Upper lobe of right lung (tissue), 1 donor: ENCODE measurements at regions not wholly inside any gene's neighbourhood (a gene's known extent, or its start where the extent isn't known, plus 50 kb on each side); places are given as distances from the start of the nearest gene placed in this dataset.
A peak's percentile ranks its signal among the peaks of the same experiment; 100 is the strongest.

Source experiments
- ATAC-seq: fragments of 200-7000 bp; cut with Tn5 transposase; one replicate; pipeline ENCODE4 v1.9.1; 2020; ENCODE audit warnings: mild to moderate bottlenecking, moderate library complexity
- DNase-seq: peaks from one replicate; pipeline ENCODE4 v3.0.0-alpha.2; 2020
- H3K27ac ChIP-seq: fragments of 200-600 bp; one replicate; pipeline ENCODE4 v1.8.0; 2022
- H3K27me3 ChIP-seq: fragments of 200-600 bp; one replicate; pipeline ENCODE4 v1.8.0; 2022; ENCODE audit warnings: mild to moderate bottlenecking
- H3K36me3 ChIP-seq: fragments of 200-600 bp; one replicate; pipeline ENCODE4 v1.8.0; 2022
- H3K4me1 ChIP-seq: fragments of 200-600 bp; one replicate; pipeline ENCODE4 v1.8.0; 2022
- H3K4me3 ChIP-seq: fragments of 200-600 bp; one replicate; pipeline ENCODE4 v1.8.0; 2022; ENCODE audit warnings: mild to moderate bottlenecking
- H3K9me3 ChIP-seq: fragments of 200-600 bp; one replicate; pipeline ENCODE4 v1.8.0; 2022
- intact Hi-C: fragments of 100-400 bp; cut with DNase I; formaldehyde crosslinking; loops from one replicate; pipeline ENCODE4 v1.11.0; 2022
- TF ChIP-seq, protein P1 (sequence below): fragments of 200-600 bp; IDR thresholded peaks from one replicate; pipeline ENCODE4 v1.8.0; 2022; ENCODE audit warnings: antibody characterized with exemption
- donor health status: DM: no; HTN: yes; CAD: no; lungs with severe emphysema.

DNA sequence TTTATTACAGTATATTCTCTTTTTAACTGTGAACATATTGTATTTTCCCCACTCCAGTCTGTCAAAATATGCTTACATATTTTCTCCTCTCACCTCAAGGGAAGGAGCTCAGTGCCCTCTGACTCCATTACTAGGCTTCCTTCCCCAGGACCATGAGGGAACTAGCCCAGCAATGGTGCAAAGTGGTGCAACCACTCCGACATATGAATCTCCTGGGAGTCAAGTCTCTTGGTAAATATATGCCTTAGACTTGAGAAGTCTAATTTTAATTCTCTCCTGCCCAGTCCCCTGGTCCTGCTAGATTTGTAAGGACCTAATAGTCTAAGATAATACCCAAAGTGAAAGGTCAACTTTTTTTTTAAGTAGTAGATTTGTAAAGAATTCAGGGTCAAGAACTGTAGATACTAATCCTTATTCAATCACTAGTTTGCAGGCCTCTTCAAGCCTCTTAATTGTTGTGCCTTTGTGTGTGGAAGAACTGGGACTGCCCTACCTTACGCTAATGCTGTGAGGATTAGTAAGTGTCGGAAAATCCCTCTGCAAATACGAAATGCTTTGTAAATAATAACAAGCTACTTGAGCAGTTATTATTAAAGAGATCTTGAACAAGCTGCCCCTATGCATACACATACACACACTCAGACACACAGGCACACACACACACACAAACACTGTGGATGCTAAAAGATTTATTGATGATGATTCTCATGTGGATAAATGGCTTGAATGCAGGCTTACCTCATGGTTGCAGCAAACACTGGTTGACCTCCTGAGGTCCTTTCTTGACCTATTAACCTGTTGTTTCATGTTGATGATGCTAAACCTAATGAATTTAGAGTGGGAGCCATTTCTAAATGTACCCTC lies 251.2 kb upstream of the PARD3B start:
- intact Hi-C loops = no loop called here
- Histone ChIP-seq H3K4me1 (no peaks in the 10 kb centered on the region), H3K36me3 (no peaks in the 10 kb centered on the region), H3K27ac (no peak overlapping the region), H3K4me3 (no peak overlapping the region), H3K9me3 (no peaks in the 10 kb centered on the region), H3K27me3 (no peaks in the 10 kb centered on the region)
- DNase-seq = no peak
- TF ChIP-seq, protein P1, sequence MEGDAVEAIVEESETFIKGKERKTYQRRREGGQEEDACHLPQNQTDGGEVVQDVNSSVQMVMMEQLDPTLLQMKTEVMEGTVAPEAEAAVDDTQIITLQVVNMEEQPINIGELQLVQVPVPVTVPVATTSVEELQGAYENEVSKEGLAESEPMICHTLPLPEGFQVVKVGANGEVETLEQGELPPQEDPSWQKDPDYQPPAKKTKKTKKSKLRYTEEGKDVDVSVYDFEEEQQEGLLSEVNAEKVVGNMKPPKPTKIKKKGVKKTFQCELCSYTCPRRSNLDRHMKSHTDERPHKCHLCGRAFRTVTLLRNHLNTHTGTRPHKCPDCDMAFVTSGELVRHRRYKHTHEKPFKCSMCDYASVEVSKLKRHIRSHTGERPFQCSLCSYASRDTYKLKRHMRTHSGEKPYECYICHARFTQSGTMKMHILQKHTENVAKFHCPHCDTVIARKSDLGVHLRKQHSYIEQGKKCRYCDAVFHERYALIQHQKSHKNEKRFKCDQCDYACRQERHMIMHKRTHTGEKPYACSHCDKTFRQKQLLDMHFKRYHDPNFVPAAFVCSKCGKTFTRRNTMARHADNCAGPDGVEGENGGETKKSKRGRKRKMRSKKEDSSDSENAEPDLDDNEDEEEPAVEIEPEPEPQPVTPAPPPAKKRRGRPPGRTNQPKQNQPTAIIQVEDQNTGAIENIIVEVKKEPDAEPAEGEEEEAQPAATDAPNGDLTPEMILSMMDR = no peak
- ATAC-seq = peak; percentile 62

GRCh38 chr2:204298404-204298803 lies 246.9 kb upstream of the PARD3B start:
- ATAC-seq = peak; percentile 68
- H3K4me3 ChIP-seq = no peak overlapping the region
- no peaks in the 10 kb centered on the region for H3K36me3 ChIP-seq
- no peak overlapping the region for H3K27ac ChIP-seq
- DNase-seq = no peak
- no peaks in the 10 kb centered on the region for H3K9me3 ChIP-seq
- intact Hi-C loops = no loop called here
- TF ChIP-seq, protein P1 = no peak
- H3K27me3 ChIP-seq = no peaks in the 10 kb centered on the region
- no peaks in the 10 kb centered on the region for H3K4me1 ChIP-seq

DNA sequence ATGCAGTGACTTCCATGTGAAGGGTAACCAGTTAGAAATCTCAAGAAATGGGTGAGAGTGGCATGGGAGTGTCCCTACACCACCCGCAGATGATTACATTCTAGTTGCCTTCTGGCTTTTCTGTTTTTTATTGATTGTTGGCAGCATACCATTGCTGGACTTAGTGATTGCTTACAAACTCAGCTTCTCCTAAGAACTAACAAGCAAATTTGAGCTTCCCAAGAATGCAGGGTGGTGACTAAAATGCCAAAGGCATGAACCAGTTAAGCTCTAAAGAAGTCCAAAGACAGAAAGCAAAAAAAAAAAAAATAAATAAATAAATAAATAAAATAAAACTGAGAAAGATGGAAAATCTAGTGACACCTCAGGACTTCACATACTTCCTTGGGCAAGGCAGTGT lies 245.5 kb upstream of the PARD3B start:
- intact Hi-C loops = no loop called here
- Histone ChIP-seq H3K4me3 (no peak overlapping the region), H3K27me3 (no peaks in the 10 kb centered on the region), H3K4me1 (no peaks in the 10 kb centered on the region), H3K27ac (no peak overlapping the region), H3K9me3 (no peaks in the 10 kb centered on the region), H3K36me3 (no peaks in the 10 kb centered on the region)
- TF ChIP-seq, protein P1 = no peak
- no peak for ATAC-seq
- DNase-seq = no peak

DNA sequence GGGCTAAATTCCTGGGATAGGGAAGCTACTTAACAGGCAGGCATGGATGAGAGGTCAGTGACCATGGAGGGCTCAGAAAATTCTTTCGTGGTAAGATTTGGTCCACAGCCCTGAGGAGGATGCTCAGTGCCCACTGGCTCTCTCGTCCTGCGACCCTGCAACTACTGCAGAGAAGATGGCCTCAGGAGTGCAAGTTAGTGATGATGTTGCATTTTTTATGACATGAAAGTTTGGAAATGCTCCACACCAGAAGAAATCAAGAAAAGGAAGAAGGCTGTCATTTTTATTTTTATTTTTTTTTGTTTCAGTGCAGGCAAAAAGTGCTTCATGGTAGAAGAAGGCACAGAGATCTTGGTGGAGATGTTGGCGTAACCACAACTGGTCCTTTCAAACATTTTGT lies 238.6 kb upstream of the PARD3B start:
- intact Hi-C loops = no loop called here
- DNase-seq (no peak), ATAC-seq (no peak)
- Histone ChIP-seq H3K27me3 (no peaks in the 10 kb centered on the region), H3K27ac (no peak overlapping the region), H3K4me1 (no peaks in the 10 kb centered on the region), H3K4me3 (no peak overlapping the region), H3K36me3 (no peaks in the 10 kb centered on the region), H3K9me3 (no peaks in the 10 kb centered on the region)
- TF ChIP-seq, protein P1 = no peak

DNA sequence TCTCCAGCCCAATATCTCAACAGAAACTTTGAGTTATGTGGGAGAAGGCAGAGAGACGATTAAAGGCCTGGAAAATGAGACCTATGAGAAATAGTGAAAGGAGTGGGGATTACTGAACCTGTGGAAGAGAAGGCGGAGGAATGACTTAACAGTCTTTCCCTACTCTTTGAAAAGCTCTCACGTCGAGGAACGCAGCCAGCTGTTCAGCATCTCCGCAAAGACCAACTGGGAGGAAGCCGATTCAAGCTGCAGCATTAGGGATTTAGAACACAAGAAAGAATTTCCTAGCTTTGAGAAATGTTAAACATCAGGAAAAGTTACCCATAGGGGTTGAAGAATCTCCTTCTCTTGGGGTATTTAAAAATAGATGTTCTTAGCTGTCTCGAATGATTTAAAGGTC lies 233.2 kb upstream of the PARD3B start:
- no peaks in the 10 kb centered on the region for H3K36me3 ChIP-seq
- H3K27me3 ChIP-seq = no peaks in the 10 kb centered on the region
- DNase-seq (no peak), ATAC-seq (no peak)
- no peaks in the 10 kb centered on the region for H3K9me3 ChIP-seq
- TF ChIP-seq, protein P1 = no peak
- no peaks in the 10 kb centered on the region for H3K4me1 ChIP-seq
- H3K27ac ChIP-seq = no peak overlapping the region
- intact Hi-C loops = no loop called here
- H3K4me3 ChIP-seq = no peak overlapping the region
